SIG-M5 (cell line): ENCODE measurements at regions not wholly inside any gene's neighbourhood (a gene's known extent, or its start where the extent isn't known, plus 50 kb on each side); places are given as distances from the start of the nearest gene placed in this dataset.

Source experiments
- DNase-seq: peaks from one replicate; lab custom pipeline; 2025; lab: John Stamatoyannopoulos, UW

DNA sequence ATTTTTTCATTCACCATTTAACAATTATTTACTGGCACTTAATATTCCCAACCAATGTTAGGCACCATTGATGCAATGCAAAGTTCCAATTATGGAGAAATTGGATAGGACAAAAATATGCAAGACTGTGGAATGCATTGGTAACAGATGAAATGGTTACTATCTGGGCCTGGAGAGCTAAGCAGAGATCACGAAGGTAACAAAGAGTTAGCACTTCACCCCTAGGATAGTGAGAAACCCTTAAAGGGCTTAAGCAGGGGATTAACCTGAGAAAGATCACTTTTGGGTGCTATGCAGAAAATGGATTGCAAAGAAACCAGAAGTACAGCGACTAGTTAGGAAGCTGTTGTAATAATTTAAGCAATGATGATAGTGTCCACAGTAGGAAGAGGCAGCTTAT lies 129.6 kb upstream of the GPR149 start:
- DNase-seq = no peak

DNA sequence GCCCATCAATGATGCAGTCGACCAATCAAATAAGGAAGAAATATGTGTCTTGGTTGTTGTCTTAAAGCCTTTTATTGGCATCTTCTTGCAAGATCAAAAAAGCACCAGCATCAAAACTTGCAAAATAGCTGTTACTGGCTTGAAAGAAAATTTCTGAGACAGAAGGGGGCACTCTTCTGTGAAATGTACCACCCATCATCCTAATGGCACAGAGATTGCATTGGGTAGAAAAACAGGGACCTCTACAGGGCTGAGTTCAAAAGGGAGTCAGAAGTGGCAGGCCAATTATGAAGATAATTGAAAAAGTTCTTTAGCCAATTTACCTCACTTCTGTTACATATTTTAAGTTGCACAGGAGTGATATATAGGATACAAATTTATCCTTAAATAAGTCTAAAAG lies 122.3 kb upstream of the GPR149 start:
- DNase-seq = no peak

DNA sequence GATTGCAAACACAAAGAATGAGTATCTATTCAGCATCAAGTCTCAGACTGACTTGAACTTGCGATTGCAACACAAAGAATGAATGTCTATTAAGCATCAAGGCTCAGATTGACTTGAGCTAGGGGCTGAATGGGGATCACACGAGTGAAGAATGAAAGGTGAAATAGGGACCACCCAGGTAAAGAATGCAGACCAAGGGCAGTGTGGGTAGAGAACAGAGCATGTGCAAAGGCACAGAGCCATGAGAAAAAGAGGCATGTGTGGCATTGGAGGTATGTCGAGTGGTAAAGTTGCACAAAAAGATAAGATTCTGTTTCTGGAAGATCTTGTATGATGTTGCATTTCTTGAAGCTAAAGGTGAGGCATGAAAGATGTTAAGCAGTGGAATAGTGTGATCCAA lies 119.4 kb upstream of the GPR149 start:
- no peak for DNase-seq

- DNase-seq = no peak
These were observed 118.4 kb upstream of the GPR149 start for GRCh38 chr3:154548341-154548740.

GRCh38 chr3:154542837-154543236 lies 112.8 kb upstream of the GPR149 start:
- DNase-seq = no peak

DNA sequence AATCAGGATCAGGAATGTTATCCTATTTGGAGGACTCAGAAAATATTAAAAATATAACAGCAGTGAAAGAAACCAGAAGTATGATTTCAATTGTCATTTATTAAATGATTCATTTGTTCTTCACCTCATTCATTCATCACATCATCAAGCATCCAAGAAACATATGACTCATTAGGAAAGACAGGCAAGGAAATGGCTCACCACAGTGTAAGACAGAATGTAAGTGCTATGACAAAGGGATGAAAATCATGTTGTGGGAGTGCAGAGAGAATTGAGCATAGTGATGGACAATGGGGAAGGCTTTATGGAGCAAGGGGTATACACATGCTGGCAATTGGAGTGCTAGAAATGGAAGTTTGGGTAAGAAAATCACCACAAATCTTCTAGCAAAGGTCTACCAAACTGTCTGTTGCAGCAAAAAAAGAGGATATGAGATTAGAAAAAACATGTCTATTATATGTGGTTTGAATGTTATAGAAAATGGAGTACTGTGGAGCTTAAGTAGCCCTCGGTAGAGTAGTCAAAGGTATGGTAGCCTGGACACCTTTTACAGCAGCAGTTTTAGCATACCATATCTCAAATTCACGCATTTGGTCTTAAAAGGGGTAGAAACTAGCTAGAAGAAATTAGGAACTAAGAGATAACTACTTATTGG lies 111.1 kb upstream of the GPR149 start:
- DNase-seq = no peak

- DNase-seq = no peak
These were observed 108.8 kb upstream of the GPR149 start for GRCh38 chr3:154538566-154539360.

DNA sequence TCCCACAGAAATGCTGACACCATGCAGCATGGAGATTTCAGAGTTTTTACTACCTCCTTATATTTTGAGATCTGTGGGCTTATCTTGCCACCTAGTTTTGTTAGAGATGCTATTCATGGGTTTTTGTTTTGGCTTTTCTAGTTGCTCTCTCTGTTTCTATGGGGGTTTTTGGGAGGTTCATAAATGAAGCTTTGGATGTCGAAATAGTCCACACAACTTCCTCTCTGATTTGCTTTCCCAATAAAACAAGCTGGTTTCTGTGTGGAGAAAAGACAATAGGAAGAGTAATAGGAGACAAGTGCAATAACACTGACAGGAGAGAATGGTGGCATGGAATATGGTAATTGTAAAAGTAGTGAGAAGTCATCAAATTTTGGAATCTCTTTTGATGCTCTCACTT lies 106.8 kb upstream of the GPR149 start:
- no peak for DNase-seq

DNA sequence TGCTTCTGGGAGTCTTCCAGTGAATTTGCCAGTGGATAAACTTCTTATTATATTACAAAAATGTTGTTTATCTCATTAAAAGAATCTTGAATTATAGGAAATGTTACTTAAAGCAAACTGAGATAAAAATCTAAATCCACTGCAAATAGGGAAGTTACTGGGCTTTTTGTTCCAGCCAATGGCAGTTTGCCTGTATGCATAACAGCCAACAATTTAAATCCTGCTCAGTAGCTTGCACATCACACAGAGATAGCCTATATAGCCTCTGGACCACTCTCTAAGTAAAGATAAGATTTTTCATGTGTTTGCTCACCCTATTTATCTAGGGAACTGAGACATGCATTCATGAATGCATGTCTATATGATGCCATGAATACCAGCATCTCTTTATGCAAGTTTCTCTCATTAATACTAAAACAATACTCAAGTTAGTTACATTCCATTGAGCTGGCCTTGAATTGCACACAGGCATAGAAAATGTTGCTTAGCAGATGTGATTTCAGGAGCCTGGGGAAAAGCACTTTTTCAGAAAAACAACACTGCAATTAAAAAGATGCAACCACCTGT lies 92.1 kb upstream of the GPR149 start:
- no peak for DNase-seq

DNA sequence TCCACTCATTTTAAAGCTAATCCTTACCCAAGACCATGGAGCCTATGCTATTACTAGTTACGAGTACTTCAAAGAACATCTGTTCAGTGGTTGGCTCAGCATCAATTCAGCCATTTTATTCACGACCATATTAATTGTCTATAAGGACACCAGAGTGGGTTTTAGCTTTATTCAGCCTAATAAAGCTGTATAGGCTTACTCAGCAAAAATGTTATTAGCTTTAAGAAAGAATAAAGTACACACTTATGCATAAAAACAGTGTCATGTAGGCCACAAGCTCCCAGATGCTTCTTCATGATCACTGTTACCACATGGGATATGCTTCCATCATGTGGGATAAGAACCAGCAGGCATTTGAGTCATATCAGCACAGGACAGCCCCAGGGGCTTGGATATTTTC lies 87.4 kb upstream of the GPR149 start:
- DNase-seq = no peak

- no peak for DNase-seq
These were observed 85.9 kb upstream of the GPR149 start for GRCh38 chr3:154515921-154516320.

GRCh38 chr3:154510780-154511179 lies 80.8 kb upstream of the GPR149 start:
- DNase-seq = no peak

DNA sequence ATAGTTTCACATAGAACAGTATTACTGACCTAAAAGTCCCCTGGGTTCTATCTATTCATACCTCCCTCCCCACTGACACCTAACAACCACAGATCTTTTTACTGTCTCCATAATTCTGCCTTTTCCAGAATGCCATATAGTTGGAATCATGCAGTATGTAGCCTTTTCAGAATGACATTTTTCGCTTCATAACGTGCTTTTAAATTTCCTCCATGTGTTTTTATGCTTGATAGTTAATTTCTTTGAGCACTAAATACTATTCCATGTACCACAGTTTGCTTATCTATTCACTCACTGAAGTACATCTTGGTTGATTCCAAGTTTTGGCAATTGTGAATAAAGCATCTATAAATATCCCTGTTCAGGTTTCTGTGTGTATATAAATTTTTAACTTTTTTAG lies 77.7 kb upstream of the GPR149 start:
- DNase-seq = no peak

DNA sequence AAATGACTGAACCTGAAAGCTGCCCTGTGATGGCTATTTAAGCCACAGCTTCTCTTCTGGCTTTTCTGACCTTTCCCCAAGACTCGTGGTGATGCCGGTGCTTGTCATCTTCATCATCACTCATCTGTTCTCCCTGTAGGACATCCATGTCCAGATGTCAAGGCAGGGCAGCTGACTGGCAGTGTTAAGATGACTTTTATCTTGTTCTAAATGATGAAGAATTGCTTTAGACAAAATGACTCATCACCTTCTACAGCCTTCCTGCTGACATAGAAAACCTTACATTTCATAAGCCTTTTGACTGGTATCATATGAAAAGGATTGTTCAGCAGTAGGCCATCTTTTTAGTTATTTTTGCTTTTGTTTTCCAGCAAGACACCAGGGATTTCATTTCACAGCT lies 67.0 kb upstream of the GPR149 start:
- DNase-seq = no peak

DNA sequence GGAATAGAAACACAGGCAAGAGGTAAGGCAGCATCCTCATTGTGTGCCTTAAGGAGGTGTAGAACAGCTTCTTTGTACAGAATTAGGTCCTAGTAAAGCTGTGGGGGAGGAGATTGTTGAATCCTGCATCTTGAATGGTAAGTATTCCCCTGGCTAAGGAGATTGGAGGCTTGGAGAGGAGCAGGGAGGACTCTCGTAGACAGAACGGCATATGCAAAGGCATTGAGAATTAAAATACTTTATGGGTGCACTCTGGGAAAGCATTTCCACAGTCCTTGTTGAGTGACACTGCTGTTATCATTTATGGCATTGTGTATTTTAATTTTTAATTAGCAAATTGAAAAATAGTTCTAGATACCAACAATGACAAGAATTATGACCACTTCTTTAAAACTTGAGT lies 66.5 kb upstream of the GPR149 start:
- DNase-seq = no peak

- DNase-seq = no peak
These were observed 57.0 kb upstream of the GPR149 start for GRCh38 chr3:154486949-154487348.

DNA sequence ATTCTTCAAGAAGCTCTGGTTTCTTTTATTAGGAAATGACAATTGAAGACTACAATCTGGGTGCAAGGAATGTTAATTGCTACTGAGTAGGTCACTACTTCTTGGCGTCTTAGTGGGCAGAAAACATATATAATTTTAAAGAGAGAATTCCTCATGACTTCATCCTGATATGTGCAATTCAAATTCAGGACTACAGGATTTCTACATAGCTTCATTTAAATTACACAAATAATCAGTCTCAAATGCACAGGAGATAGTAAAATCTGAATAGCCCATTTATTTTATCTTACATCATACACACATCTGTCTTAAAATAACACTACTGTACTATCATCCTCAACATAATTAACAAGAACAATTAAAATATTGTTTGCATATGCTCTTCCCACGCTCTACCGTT lies 52.5 kb upstream of the GPR149 start:
- DNase-seq = no peak

DNA sequence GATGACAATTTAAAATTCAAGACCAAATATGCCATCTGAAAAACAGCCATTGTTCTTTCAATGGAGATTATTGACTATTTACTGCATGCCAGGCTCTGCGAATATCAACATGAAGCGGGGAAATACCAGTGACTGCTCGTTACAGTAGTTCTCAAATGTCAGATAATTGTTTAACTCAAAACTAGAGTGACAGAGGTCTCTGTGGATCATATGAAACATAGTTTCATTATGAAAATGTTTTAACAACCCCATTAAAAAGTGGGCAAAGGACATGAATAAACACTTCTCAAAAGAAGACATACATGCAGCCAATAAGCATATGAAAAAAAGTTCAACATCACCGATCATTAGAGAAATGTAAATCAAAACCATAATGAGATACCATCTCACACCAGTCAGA lies 50.0 kb upstream of the GPR149 start:
- DNase-seq = no peak
